HEK293 (cell line): ENCODE measurements at regions not wholly inside any gene's neighbourhood (a gene's known extent, or its start where the extent isn't known, plus 50 kb on each side); places are given as distances from the start of the nearest gene placed in this dataset.
"Not testable (repeated sequence)": the region's sequence is repeated elsewhere in the genome, so short reads cannot be mapped to it uniquely, and the experiment has no call there.

Experiments used
- CTCF ChIA-PET: fragments of 350-600 bp; formaldehyde crosslinking; extraction: SDS; loops from one replicate; lab custom pipeline; 2021; ENCODE audit warnings: antibody characterized with exemption; lab: Yijun Ruan, JAX
- POLR2A ChIA-PET: fragments of 300-600 bp; formaldehyde crosslinking; extraction: SDS; loops from one replicate; lab custom pipeline; 2020; ENCODE audit warnings: antibody characterized with exemption, inconsistent platforms; lab: Yijun Ruan, JAX
- H3K27ac ChIP-seq: fragments of 200-500 bp; sonication (Bioruptor generic); 2 replicates; pipeline ENCODE4 v1.5.1; 2014; ENCODE audit warnings: low read depth, low read length, control low read depth, inconsistent platforms; ENCODE audit errors: extremely low read depth
- H3K36me3 ChIP-seq, 2 experiments: fragments of 200-500 bp in 1 of 2; sonication (Bioruptor generic) in 1 of 2; 1 replicate in 1 of 2; 2 replicates in 1 of 2; pipeline ENCODE4 v1.5.1; 2014 to 2017; ENCODE audit warnings: inconsistent platforms in 2 of 2, low read length in 2 of 2; ENCODE audit not compliant: control insufficient read depth in 2 of 2, insufficient read depth in 1 of 2
- H3K4me1 ChIP-seq: fragments of 200-500 bp; sonication (Bioruptor generic); 2 replicates; pipeline ENCODE4 v1.5.1; 2014; ENCODE audit warnings: mild to moderate bottlenecking, low read length, inconsistent platforms; ENCODE audit not compliant: control insufficient read depth, insufficient read depth
- H3K4me3 ChIP-seq: 2 replicates; pipeline ENCODE4 v1.5.1; 2011; ENCODE audit warnings: low read depth, mild to moderate bottlenecking, control low read depth, low read length, moderate library complexity
- H3K9me3 ChIP-seq: fragments of 200-500 bp; sonication (Bioruptor generic); 2 replicates; pipeline ENCODE4 v1.5.1; 2014; ENCODE audit warnings: low read depth, low read length, inconsistent platforms; ENCODE audit not compliant: control insufficient read depth, insufficient read depth
- KLF16 ChIP-seq: fragments of 450-650 bp; formaldehyde crosslinking; IDR thresholded peaks from 2 replicates; pipeline ENCODE4 v1.5.1; 2017; ENCODE audit warnings: missing biosample characterization, missing genetic modification characterization
- KLF9 ChIP-seq: fragments of 450-650 bp; formaldehyde crosslinking; IDR thresholded peaks from 2 replicates; pipeline ENCODE4 v1.5.1; 2016; ENCODE audit warnings: missing biosample characterization, missing genetic modification characterization, low read depth
- MYNN ChIP-seq: fragments of 450-650 bp; formaldehyde crosslinking; IDR thresholded peaks from 2 replicates; pipeline ENCODE4 v1.5.1; 2016; ENCODE audit warnings: missing biosample characterization, missing genetic modification characterization, borderline replicate concordance
- PRDM6 ChIP-seq: fragments of 450-650 bp; formaldehyde crosslinking; IDR thresholded peaks from 2 replicates; pipeline ENCODE4 v1.5.1; 2017; ENCODE audit warnings: missing biosample characterization, missing genetic modification characterization
- SETDB1 ChIP-seq: IDR thresholded peaks from one replicate; pipeline ENCODE4 v1.6.1; 2017; ENCODE audit warnings: mild to moderate bottlenecking, low read length, moderate library complexity, mixed read lengths; ENCODE audit not compliant: insufficient read length
- SP7 ChIP-seq: fragments of 450-650 bp; formaldehyde crosslinking; IDR thresholded peaks from 2 replicates; pipeline ENCODE4 v1.5.1; 2016; ENCODE audit warnings: missing biosample characterization, missing genetic modification characterization
- TRIM28 ChIP-seq: IDR thresholded peaks from 2 replicates; pipeline ENCODE4 v1.6.1; 2011; ENCODE audit warnings: low read length, control low read depth, borderline replicate concordance
- ZBTB17 ChIP-seq: fragments of 450-650 bp; formaldehyde crosslinking; IDR thresholded peaks from 2 replicates; pipeline ENCODE4 v1.5.1; 2016; ENCODE audit warnings: missing biosample characterization, missing genetic modification characterization
- ZBTB21 ChIP-seq: fragments of 450-650 bp; formaldehyde crosslinking; IDR thresholded peaks from 2 replicates; pipeline ENCODE4 v1.5.1; 2017; ENCODE audit warnings: missing biosample characterization, missing genetic modification characterization
- ZNF155 ChIP-seq: fragments of 450-650 bp; formaldehyde crosslinking; IDR thresholded peaks from 2 replicates; pipeline ENCODE4 v1.5.1; 2016; ENCODE audit warnings: missing biosample characterization, missing genetic modification characterization
- ZNF157 ChIP-seq: fragments of 450-650 bp; formaldehyde crosslinking; IDR thresholded peaks from 2 replicates; pipeline ENCODE4 v1.5.1; 2016; ENCODE audit warnings: missing biosample characterization, missing genetic modification characterization
- ZNF23 ChIP-seq: fragments of 450-650 bp; formaldehyde crosslinking; IDR thresholded peaks from 2 replicates; pipeline ENCODE4 v1.5.1; 2016; ENCODE audit warnings: missing biosample characterization, missing genetic modification characterization, borderline replicate concordance
- ZNF335 ChIP-seq: fragments of 450-650 bp; formaldehyde crosslinking; conservative IDR thresholded peaks from 2 replicates; pipeline ENCODE4 v1.5.1; 2016; ENCODE audit warnings: missing biosample characterization, missing genetic modification characterization
- ZNF37A ChIP-seq: fragments of 450-650 bp; IDR thresholded peaks from 2 replicates; pipeline ENCODE4 v1.5.1; 2018; ENCODE audit warnings: missing biosample characterization, missing genetic modification characterization
- ZNF391 ChIP-seq: fragments of 450-650 bp; formaldehyde crosslinking; IDR thresholded peaks from 2 replicates; pipeline ENCODE4 v1.5.1; 2016; ENCODE audit warnings: low read depth, missing biosample characterization, missing genetic modification characterization, borderline replicate concordance
- ZNF416 ChIP-seq: fragments of 450-650 bp; formaldehyde crosslinking; IDR thresholded peaks from 2 replicates; pipeline ENCODE4 v1.5.1; 2016; ENCODE audit warnings: missing biosample characterization, missing genetic modification characterization
- ZNF488 ChIP-seq: fragments of 450-650 bp; formaldehyde crosslinking; IDR thresholded peaks from 2 replicates; pipeline ENCODE4 v1.5.1; 2016; ENCODE audit warnings: missing biosample characterization, missing genetic modification characterization
- ZNF530 ChIP-seq: fragments of 450-650 bp; formaldehyde crosslinking; IDR thresholded peaks from 2 replicates; pipeline ENCODE4 v1.5.1; 2016; ENCODE audit warnings: low read depth, missing biosample characterization, missing genetic modification characterization
- ZNF558 ChIP-seq: fragments of 450-650 bp; formaldehyde crosslinking; IDR thresholded peaks from 2 replicates; pipeline ENCODE4 v1.5.1; 2016; ENCODE audit warnings: missing biosample characterization, missing genetic modification characterization
- ZNF610 ChIP-seq: fragments of 450-650 bp; formaldehyde crosslinking; IDR thresholded peaks from 2 replicates; pipeline ENCODE4 v1.5.1; 2016; ENCODE audit warnings: missing biosample characterization, missing genetic modification characterization, borderline replicate concordance
- ZNF654 ChIP-seq: fragments of 450-650 bp; formaldehyde crosslinking; IDR thresholded peaks from 2 replicates; pipeline ENCODE4 v1.5.1; 2016; ENCODE audit warnings: low read depth, missing biosample characterization, missing genetic modification characterization
- ZNF670 ChIP-seq: fragments of 450-650 bp; formaldehyde crosslinking; IDR thresholded peaks from 2 replicates; pipeline ENCODE4 v1.5.1; 2016; ENCODE audit warnings: missing biosample characterization, missing genetic modification characterization, low read depth
- TF ChIP-seq, protein P1 (sequence below): sonication (generic); formaldehyde crosslinking; IDR thresholded peaks from 2 replicates; pipeline ENCODE4 v1.8.1; 2022; ENCODE audit warnings: mild to moderate bottlenecking, moderate library complexity, missing genetic modification reagents
- TF ChIP-seq, protein P2 (sequence below): fragments of 450-650 bp; formaldehyde crosslinking; IDR thresholded peaks from 2 replicates; pipeline ENCODE4 v1.5.1; 2016; ENCODE audit warnings: missing biosample characterization, missing genetic modification characterization
- TF ChIP-seq, protein P3 (sequence below): fragments of 450-650 bp; formaldehyde crosslinking; IDR thresholded peaks from 2 replicates; pipeline ENCODE4 v1.5.1; 2017; ENCODE audit warnings: missing biosample characterization, missing genetic modification characterization

DNA sequence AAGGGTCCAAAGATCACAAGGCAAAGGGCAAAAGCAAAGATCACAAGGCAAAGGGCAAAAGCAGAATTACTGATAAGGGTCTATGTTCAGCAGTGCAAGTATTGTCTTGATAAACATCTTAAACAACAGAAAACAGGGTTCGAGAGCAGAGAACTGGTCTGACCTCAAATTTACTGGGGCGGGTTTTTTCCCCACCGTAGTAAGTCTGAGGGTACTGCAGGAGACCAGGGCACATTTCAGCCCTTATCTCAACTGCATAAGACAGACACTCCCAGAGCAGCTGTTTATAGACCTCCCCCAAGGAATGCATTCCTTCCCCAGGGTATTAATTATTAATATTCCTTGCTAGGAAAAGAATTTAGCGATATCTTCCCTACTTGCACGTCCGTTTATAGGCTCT is 61.3 kb downstream of the ZNF860 start:
- H3K27ac ChIP-seq, H3K9me3 ChIP-seq, CTCF ChIA-PET, H3K36me3 ChIP-seq, POLR2A ChIA-PET, H3K4me1 ChIP-seq, H3K4me3 ChIP-seq: not testable (repeated sequence)
- TF ChIP-seq SETDB1, result peak; percentile 84

DNA sequence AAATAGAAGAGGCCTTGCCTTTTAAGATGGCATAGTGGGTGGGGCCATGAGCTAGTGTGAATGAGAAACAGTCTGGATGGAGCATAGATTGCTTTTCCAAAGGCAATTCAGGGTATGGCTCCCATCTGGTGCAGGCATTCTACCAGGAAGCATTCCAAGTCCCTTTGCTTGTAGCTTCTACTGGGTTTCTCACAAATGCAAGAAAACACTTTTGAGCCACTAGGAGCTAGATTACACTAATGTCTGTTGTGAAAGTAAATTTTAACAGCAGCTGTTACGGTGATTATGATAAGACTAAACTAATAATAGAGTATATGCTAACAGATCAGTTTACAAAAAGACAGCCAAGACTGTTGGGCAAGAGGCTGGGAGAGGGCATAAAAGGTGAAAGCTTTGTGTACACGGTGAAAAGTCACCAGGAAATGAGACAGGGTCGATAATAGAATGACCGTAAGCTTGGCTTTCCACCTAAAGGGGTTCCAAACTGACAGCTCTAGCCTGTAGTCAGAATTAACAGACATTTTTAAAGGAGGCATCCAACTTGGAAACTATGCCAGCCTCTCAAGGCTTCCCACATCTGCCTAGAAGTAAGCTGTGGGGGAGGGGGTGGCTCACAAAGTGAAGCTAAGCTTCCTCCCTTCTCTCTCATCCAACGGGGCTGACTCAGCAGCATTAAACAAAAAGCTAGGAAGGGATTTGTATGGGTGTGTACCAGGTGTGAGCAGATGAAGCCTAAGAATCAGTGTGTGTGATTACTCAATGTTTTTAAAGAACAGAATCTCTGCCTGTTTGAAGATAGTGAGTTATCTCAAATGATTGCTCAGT is 61.1 kb upstream of the GPD1L start:
- Histone ChIP-seq H3K36me3 (no peaks in the 10 kb centered on the region), H3K9me3 (no peaks in the 10 kb centered on the region), H3K4me3 (no peak overlapping the region), H3K27ac (peak overlapping the region; percentile 59), H3K4me1 (peaks cover 6% of the 10 kb centered on the region)
- CTCF ChIA-PET, result interaction anchor here (0.8 to 1.0 kb wide), 3 partner anchors 25 to 1003 kb away, joined by 3 to 4 read pairs (median 3); no protein-coding TSS in a partner anchor
- POLR2A ChIA-PET, result no interaction called here
- no peak for TF ChIP-seq ZNF391 (tag by site-specific recombination)
- TF ChIP-seq SP7 (tag by site-specific recombination), result peak; percentile 36; the same call in 1 of the 2 replicates
- no peak for TF ChIP-seq ZNF670
- no peak for TF ChIP-seq ZNF654 (tag by site-specific recombination)
- TF ChIP-seq, protein P1, sequence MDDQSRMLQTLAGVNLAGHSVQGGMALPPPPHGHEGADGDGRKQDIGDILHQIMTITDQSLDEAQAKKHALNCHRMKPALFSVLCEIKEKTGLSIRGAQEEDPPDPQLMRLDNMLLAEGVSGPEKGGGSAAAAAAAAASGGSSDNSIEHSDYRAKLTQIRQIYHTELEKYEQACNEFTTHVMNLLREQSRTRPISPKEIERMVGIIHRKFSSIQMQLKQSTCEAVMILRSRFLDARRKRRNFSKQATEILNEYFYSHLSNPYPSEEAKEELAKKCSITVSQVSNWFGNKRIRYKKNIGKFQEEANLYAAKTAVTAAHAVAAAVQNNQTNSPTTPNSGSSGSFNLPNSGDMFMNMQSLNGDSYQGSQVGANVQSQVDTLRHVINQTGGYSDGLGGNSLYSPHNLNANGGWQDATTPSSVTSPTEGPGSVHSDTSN (CRISPR knock-in tag), result no peak
- no peak for TF ChIP-seq ZNF157 (tag by site-specific recombination)
- peak; percentile 13; the same call in 1 of the 2 replicates for TF ChIP-seq TRIM28
- TF ChIP-seq KLF9, result no peak
- no peak for TF ChIP-seq KLF16 (tag by site-specific recombination)
- no peak for TF ChIP-seq ZNF488 (tag by site-specific recombination)
- no peak for TF ChIP-seq MYNN (tag by site-specific recombination)
- no peak for TF ChIP-seq ZNF37A (tag by site-specific recombination)
- TF ChIP-seq ZBTB21 (tag by site-specific recombination), result no peak
- TF ChIP-seq, protein P2, sequence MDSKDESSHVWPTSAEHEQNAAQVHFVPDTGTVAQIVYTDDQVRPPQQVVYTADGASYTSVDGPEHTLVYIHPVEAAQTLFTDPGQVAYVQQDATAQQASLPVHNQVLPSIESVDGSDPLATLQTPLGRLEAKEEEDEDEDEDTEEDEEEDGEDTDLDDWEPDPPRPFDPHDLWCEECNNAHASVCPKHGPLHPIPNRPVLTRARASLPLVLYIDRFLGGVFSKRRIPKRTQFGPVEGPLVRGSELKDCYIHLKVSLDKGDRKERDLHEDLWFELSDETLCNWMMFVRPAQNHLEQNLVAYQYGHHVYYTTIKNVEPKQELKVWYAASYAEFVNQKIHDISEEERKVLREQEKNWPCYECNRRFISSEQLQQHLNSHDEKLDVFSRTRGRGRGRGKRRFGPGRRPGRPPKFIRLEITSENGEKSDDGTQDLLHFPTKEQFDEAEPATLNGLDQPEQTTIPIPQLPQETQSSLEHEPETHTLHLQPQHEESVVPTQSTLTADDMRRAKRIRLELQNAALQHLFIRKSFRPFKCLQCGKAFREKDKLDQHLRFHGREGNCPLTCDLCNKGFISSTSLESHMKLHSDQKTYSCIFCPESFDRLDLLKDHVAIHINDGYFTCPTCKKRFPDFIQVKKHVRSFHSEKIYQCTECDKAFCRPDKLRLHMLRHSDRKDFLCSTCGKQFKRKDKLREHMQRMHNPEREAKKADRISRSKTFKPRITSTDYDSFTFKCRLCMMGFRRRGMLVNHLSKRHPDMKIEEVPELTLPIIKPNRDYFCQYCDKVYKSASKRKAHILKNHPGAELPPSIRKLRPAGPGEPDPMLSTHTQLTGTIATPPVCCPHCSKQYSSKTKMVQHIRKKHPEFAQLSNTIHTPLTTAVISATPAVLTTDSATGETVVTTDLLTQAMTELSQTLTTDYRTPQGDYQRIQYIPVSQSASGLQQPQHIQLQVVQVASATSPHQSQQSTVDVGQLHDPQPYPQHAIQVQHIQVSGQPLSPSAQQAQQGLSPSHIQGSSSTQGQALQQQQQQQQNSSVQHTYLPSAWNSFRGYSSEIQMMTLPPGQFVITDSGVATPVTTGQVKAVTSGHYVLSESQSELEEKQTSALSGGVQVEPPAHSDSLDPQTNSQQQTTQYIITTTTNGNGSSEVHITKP (tag by site-specific recombination), result no peak
- no peak for TF ChIP-seq ZNF610
- TF ChIP-seq, protein P3, sequence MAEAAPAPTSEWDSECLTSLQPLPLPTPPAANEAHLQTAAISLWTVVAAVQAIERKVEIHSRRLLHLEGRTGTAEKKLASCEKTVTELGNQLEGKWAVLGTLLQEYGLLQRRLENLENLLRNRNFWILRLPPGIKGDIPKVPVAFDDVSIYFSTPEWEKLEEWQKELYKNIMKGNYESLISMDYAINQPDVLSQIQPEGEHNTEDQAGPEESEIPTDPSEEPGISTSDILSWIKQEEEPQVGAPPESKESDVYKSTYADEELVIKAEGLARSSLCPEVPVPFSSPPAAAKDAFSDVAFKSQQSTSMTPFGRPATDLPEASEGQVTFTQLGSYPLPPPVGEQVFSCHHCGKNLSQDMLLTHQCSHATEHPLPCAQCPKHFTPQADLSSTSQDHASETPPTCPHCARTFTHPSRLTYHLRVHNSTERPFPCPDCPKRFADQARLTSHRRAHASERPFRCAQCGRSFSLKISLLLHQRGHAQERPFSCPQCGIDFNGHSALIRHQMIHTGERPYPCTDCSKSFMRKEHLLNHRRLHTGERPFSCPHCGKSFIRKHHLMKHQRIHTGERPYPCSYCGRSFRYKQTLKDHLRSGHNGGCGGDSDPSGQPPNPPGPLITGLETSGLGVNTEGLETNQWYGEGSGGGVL (tag by site-specific recombination), result no peak
- no peak for TF ChIP-seq ZNF155 (tag by site-specific recombination)
- TF ChIP-seq ZNF335, result 0 out of 2 replicates have a peak, but pooled peaks have one; percentile 35
- no peak for TF ChIP-seq ZNF416 (tag by site-specific recombination)
- TF ChIP-seq ZBTB17 (tag by site-specific recombination), result no peak
- TF ChIP-seq PRDM6 (tag by site-specific recombination), result peak; percentile 54; the same call in 1 of the 2 replicates
- TF ChIP-seq ZNF558, result no peak
- no peak for TF ChIP-seq ZNF530 (tag by site-specific recombination)
- TF ChIP-seq ZNF23 (tag by site-specific recombination), result no peak
